Esophagus (tissue), 2 donors: ENCODE measurements at regions not wholly inside any gene's neighbourhood (a gene's known extent, or its start where the extent isn't known, plus 50 kb on each side); places are given as distances from the start of the nearest gene placed in this dataset.

Experiments
- H3K27ac ChIP-seq, 2 donors: one replicate each; pipeline ENCODE4 v1.5.1; 2013; ENCODE audit warnings: low read depth in 2 of 2, mild to moderate bottlenecking in 2 of 2, inconsistent platforms in 1 of 2, low read length in 1 of 2, moderate library complexity in 1 of 2
- H3K27me3 ChIP-seq, 2 donors: one replicate each; pipeline ENCODE4 v1.6.1; 2013; ENCODE audit warnings: low read length in 2 of 2, control low read depth in 1 of 2, mild to moderate bottlenecking in 1 of 2; ENCODE audit not compliant: insufficient read depth in 2 of 2, control insufficient read depth in 1 of 2
- H3K36me3 ChIP-seq, 2 donors: one replicate each; pipeline ENCODE4 v1.6.1; 2013; ENCODE audit warnings: low read length in 1 of 2; ENCODE audit not compliant: control insufficient read depth in 2 of 2, insufficient read depth in 2 of 2
- H3K4me1 ChIP-seq, 2 donors: one replicate each; pipeline ENCODE4 v1.6.1; 2013; ENCODE audit warnings: low read length in 1 of 2; ENCODE audit not compliant: control insufficient read depth in 2 of 2, insufficient read depth in 2 of 2
- H3K4me3 ChIP-seq, 2 donors: one replicate each; pipeline ENCODE4 v1.5.1; 2013; ENCODE audit warnings: low read length in 2 of 2, mild to moderate bottlenecking in 2 of 2, low read depth in 1 of 2, moderate library complexity in 1 of 2
- H3K9me3 ChIP-seq, 2 donors: one replicate each; pipeline ENCODE4 v1.6.1; 2013; ENCODE audit warnings: mild to moderate bottlenecking in 2 of 2, low read depth in 1 of 2, low read length in 1 of 2, moderate library complexity in 1 of 2; ENCODE audit not compliant: control insufficient read depth in 2 of 2, insufficient read depth in 1 of 2
- WGBS, 2 donors: extraction: QIAGEN DNeasy Blood & Tissue Kit; methylation state at CpG; one replicate each; pipeline ENCODE4 v1.1.7; 2013; 5-methylcytosine and 5-hydroxymethylcytosine counted together
- donor health status: healthy with polysubstance abuse.
- donor health status: Bipolar disorder and iron deficiency.

- no peaks in the 10 kb centered on the region for H3K27me3 ChIP-seq
- H3K36me3 ChIP-seq = no peaks in the 10 kb centered on the region
- H3K9me3 ChIP-seq = no peaks in the 10 kb centered on the region
- H3K27ac ChIP-seq = no peak overlapping the region
- no peaks in the 10 kb centered on the region for H3K4me1 ChIP-seq
- no peak overlapping the region for H3K4me3 ChIP-seq
- WGBS, 2 donors = 73 to 75% methylated on average over 3 of the region's 3 CpGs
Measured at GRCh38 chr4:81984746-81985145, 389.0 kb downstream of the HNRNPD start.

DNA sequence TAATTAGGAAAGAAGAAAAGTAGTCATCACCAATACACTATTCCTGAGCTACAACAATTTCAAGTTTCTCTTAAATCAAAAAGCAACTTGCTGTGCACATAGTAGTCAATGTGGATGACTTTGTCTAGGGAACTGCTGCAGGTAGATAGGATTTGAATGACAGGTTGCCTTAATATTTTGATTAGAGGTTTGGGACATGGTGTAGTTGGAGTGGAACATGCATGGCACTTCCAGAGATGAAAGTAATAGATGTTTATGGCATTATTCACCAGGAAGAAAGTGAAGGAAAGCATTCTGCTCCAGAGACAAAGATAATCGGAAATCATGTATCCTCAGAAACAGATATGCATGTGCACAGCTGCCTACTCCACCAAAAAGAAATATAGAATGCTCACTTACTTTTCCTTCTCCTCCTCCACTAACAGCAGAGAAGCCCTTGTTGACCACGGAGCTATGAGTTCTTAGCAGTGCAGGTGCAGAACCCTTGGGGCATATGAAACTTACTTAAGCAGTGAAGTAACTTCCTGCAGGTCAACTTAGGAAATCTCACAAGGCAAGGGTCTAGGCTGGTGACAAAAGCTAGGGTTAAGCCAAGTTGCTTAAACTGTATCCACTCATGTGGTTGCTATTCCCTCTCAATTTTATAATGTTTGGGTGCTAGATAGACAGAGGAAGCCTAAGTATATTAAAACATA is 390.8 kb downstream of the HNRNPD start:
- no peaks in the 10 kb centered on the region for H3K4me1 ChIP-seq
- no peaks in the 10 kb centered on the region for H3K9me3 ChIP-seq
- no peak overlapping the region for H3K4me3 ChIP-seq
- H3K27ac ChIP-seq = no peak overlapping the region
- 85 to 90% methylated on average over 2 of the region's 2 CpGs for WGBS, 2 donors
- H3K27me3 ChIP-seq = no peaks in the 10 kb centered on the region
- H3K36me3 ChIP-seq = no peaks in the 10 kb centered on the region

DNA sequence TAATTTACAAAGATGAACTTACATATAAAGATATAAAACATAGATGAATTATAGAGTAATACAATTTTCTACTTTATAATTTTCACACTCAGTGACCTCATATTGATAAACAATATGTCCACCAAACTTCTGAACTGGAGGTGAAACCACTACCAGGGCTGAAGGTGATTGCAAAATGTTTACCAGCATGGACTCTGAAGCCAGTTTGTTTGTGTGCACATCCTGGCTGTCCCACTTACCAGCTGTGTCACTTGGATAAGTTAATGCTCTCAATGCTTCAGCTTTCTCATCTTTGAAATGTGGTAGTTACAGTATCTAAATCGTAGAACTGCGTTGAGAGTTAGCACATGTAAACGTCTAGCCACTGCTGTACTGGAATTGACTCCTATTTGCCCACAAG is 392.6 kb downstream of the HNRNPD start:
- H3K36me3 ChIP-seq = no peaks in the 10 kb centered on the region
- no peak overlapping the region for H3K27ac ChIP-seq
- no peaks in the 10 kb centered on the region for H3K27me3 ChIP-seq
- no peaks in the 10 kb centered on the region for H3K9me3 ChIP-seq
- H3K4me1 ChIP-seq = no peaks in the 10 kb centered on the region
- no peak overlapping the region for H3K4me3 ChIP-seq
- WGBS, 2 donors = 91% methylated on average over 3 of the region's 3 CpGs

GRCh38 chr4:81974523-81974922 is 399.3 kb downstream of the HNRNPD start:
- Histone ChIP-seq H3K36me3 (no peaks in the 10 kb centered on the region), H3K4me1 (no peaks in the 10 kb centered on the region), H3K9me3 (no peaks in the 10 kb centered on the region), H3K27me3 (no peaks in the 10 kb centered on the region), H3K4me3 (no peak overlapping the region), H3K27ac (no peak overlapping the region)
- WGBS, 2 donors = 32 to 62% methylated on average over 1 of the region's 1 CpG

- Histone ChIP-seq H3K27me3 (no peaks in the 10 kb centered on the region), H3K9me3 (no peaks in the 10 kb centered on the region), H3K4me3 (no peak overlapping the region), H3K4me1 (no peaks in the 10 kb centered on the region), H3K36me3 (no peaks in the 10 kb centered on the region), H3K27ac (no peak overlapping the region)
- WGBS, 2 donors = 77 to 86% methylated on average over 4 of the region's 4 CpGs
Measured at GRCh38 chr4:81971637-81972381, 402.0 kb downstream of the HNRNPD start.

DNA sequence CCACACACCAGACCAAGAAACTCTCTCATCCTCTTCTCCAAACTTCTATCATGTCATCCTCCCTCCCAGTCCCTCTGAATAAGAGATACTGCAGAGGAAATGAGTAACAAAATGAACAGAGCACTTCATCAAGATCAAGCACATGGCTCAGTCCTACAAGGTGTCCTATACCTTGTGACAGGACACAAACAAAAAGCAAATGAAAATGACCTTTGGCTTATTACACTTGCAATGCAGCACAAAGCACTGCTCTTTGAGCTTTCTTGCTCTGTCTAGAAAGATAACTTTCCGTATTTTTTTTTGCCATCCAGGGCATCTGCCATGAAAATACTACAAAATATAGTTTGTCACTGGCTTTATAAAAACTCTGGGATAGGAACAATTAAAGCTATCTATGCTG is 402.7 kb downstream of the HNRNPD start:
- WGBS, 2 donors = 77 to 81% methylated on average over 1 of the region's 1 CpG
- Histone ChIP-seq H3K9me3 (no peaks in the 10 kb centered on the region), H3K4me1 (no peaks in the 10 kb centered on the region), H3K4me3 (no peak overlapping the region), H3K36me3 (no peaks in the 10 kb centered on the region), H3K27me3 (no peaks in the 10 kb centered on the region), H3K27ac (no peak overlapping the region)

DNA sequence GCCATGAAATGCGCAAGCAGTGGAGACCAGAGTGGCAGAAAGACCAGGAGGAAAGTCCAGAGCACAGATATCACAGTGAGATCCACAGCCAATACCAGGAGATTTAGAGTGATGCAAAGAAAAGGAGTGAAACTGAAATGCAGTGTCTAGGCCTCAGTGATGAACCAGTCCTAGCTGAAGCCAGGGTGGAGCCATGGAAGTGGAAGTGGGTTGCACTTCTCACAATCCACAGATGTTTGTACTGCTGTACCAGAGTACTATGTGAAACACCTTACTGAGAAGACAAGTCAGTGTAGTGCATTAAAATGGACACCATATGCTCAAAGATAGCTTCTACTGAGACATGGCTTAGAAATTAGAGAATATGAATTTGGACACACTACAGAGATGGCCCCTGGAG is 403.3 kb downstream of the HNRNPD start:
- no peaks in the 10 kb centered on the region for H3K27me3 ChIP-seq
- H3K4me3 ChIP-seq = no peak overlapping the region
- H3K36me3 ChIP-seq = no peaks in the 10 kb centered on the region
- no peaks in the 10 kb centered on the region for H3K9me3 ChIP-seq
- no peaks in the 10 kb centered on the region for H3K4me1 ChIP-seq
- no peak overlapping the region for H3K27ac ChIP-seq
- 94 to 97% methylated on average over 1 of the region's 1 CpG for WGBS, 2 donors

- Histone ChIP-seq H3K4me1 (no peaks in the 10 kb centered on the region), H3K9me3 (no peaks in the 10 kb centered on the region)
- 38 to 56% methylated on average over 2 of the region's 2 CpGs for WGBS, 2 donors
Measured at GRCh38 chr4:81966676-81967075, 407.1 kb downstream of the HNRNPD start.

DNA sequence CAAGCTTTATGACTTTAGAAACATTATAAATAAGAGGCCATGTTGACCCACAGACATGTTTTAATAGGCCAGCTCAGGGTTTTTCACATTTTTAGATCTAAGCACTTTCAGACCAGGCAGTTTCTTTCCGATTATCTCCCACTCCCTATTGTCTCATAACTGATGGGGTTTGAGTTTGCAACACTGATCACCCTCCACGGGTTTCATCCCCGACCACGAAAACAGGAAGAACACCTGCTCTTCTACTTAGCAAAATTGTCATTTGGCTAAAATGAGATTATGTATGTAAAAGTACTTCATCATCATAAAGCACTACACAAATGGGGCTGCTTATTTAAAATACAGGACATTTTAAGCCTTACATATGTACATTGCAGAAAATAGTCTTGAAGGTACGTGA is 407.9 kb downstream of the HNRNPD start:
- WGBS, 2 donors = 76 to 79% methylated on average over 5 of the region's 5 CpGs

More at GRCh38 chr4:81966676-81967075, 407.1 kb downstream of the HNRNPD start:
- H3K36me3 ChIP-seq = no peaks in the 10 kb centered on the region
- no peak overlapping the region for H3K27ac ChIP-seq
- H3K4me3 ChIP-seq = no peak overlapping the region
- H3K27me3 ChIP-seq = no peaks in the 10 kb centered on the region

GRCh38 chr4:81965454-81965853 is 408.3 kb downstream of the HNRNPD start:
- WGBS, 2 donors = 70 to 85% methylated on average over 1 of the region's 1 CpG
- no peaks in the 10 kb centered on the region for H3K36me3 ChIP-seq
- no peaks in the 10 kb centered on the region for H3K9me3 ChIP-seq
- H3K27me3 ChIP-seq = no peaks in the 10 kb centered on the region
- H3K4me3 ChIP-seq = no peak overlapping the region
- no peaks in the 10 kb centered on the region for H3K4me1 ChIP-seq
- no peak overlapping the region for H3K27ac ChIP-seq

More for the DNA sequence above, 407.9 kb downstream of the HNRNPD start:
- no peaks in the 10 kb centered on the region for H3K27me3 ChIP-seq
- no peak overlapping the region for H3K27ac ChIP-seq
- no peaks in the 10 kb centered on the region for H3K4me1 ChIP-seq
- H3K4me3 ChIP-seq = no peak overlapping the region
- H3K9me3 ChIP-seq = no peaks in the 10 kb centered on the region
- no peaks in the 10 kb centered on the region for H3K36me3 ChIP-seq
